ENCODE measurements at regions not wholly inside any gene's neighbourhood (a gene's known extent, or its start where the extent isn't known, plus 50 kb on each side); places are given as distances from the start of the nearest gene placed in this dataset.

DNA sequence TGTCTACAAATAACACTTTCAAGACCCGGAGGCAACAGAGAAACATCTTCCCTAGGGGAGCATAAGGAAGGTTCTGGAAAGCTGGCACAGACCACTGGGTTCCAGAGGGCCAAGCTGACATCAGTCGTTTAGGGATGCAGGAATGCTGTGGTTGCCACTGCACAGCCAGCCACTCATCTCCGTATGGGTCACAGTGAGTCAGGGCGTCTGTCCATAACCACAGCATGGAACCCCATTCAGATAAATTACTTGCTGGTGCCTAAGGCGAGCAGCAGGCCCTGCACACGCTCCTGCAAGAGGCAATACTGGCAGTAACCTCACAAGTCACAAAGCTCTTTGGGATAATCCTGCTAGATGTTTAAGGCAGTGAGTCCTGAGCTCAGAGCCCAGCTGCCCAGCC lies 140.9 kb upstream of the UBL3 start:
- no peak for DNase-seq

GRCh38 chr13:29987340-29987739 lies 136.9 kb upstream of the UBL3 start:
- no peak for DNase-seq

- no peak for DNase-seq
These were observed 129.9 kb upstream of the UBL3 start for GRCh38 chr13:29980339-29980738.

GRCh38 chr13:29978211-29978610 lies 127.8 kb upstream of the UBL3 start:
- DNase-seq: no peak

GRCh38 chr13:29977476-29978120 lies 127.2 kb upstream of the UBL3 start:
- DNase-seq: no peak

GRCh38 chr13:29976535-29976934 lies 126.1 kb upstream of the UBL3 start:
- no peak for DNase-seq

- no peak for DNase-seq
These were observed 124.9 kb upstream of the UBL3 start for GRCh38 chr13:29975283-29975682.

DNA sequence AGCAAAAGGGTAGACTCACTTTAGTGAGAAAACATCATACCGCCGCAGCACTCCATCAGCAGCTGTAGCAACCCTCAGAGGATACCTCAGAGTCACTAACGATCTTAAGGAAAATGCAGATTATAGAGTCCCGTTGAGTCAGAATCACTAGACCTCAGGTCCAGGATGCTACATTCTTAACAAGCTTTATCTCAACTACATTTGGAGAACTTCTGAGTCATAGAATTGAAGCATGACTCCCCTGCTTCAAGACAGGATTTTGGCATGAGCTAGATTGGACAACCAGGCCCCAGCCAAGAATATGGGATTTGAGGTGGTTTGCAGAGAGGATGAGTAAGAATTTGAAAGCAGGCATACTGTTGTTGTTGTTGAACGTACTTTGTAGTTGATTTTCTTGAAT lies 118.9 kb upstream of the UBL3 start:
- DNase-seq: no peak

DNA sequence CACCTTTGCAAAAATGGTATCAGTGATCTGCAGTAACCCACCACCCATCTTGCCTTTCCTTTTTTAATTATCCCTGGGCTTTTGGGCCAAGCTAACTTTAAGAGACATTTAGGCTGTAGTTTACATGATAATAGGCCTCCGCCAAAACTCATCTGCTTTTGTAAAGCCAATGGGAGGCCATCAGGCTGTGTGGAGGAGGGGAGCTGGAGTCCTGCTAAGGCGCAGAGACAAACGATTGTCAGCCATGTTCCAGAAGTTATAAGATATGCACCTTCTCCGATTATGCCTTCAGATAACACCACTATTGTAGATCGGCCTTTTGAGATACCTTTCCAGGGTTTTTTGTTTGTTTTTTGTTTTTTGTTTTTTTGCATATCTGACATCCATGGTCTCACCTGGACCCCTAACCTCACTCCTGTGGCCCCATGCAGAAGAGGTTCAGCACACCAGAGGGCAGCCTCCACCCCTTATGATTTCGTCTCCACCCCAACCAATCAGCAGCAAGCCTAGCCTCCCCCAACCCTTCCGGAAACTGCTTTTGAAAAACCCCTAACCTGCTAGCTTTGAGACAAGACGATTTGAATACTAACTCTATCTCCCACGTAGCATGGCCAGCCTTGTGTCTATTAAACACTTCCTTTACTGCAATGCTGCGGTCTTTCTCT lies 113.9 kb upstream of the UBL3 start:
- DNase-seq: no peak

DNA sequence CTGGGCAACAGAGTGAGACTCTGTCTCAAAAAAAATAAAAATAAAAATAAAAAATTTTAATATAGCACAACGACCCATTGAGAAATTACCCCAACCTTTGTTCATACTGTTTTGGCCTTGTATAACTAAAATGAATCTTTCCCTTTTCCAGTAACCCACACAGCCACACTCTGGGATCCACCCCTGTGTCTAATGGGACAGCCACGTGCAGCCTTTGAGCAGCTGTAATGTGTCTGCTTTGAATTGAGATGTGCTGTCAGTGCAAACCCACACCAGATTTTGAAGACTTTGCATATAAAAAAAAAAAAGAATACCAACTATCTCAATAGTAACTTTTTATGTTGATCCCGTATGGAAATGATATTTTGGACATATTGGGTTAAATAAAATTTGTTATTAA lies 112.7 kb upstream of the UBL3 start:
- no peak for DNase-seq

GRCh38 chr13:29961036-29961670 lies 110.7 kb upstream of the UBL3 start:
- DNase-seq: no peak

- no peak for DNase-seq
These were observed 109.2 kb upstream of the UBL3 start for GRCh38 chr13:29959603-29960002.

- no peak for DNase-seq
These were observed 108.7 kb upstream of the UBL3 start for GRCh38 chr13:29959086-29959485.

GRCh38 chr13:29958476-29958875 lies 108.1 kb upstream of the UBL3 start:
- DNase-seq: no peak

- no peak for DNase-seq
These were observed 106.9 kb upstream of the UBL3 start for GRCh38 chr13:29957320-29957719.

DNA sequence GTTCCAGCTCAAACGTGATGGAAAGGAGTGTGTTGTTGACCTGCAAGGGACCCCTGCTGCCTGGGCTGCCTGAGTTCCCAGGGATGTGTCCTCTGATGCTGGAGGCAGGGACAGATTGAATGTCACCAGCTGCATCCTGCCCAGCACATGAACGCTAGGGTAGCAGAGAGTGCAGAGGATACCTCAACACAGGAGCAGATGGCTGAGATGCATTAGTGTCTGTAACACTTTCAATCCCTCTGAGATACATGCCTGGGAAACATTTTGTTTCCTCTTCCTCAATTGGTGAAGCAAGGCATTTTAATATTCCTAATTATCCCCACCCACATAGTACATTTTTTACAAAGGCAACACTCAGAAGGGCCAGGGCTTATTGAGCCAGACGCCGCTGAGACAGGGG lies 106.4 kb upstream of the UBL3 start:
- no peak for DNase-seq

DNA sequence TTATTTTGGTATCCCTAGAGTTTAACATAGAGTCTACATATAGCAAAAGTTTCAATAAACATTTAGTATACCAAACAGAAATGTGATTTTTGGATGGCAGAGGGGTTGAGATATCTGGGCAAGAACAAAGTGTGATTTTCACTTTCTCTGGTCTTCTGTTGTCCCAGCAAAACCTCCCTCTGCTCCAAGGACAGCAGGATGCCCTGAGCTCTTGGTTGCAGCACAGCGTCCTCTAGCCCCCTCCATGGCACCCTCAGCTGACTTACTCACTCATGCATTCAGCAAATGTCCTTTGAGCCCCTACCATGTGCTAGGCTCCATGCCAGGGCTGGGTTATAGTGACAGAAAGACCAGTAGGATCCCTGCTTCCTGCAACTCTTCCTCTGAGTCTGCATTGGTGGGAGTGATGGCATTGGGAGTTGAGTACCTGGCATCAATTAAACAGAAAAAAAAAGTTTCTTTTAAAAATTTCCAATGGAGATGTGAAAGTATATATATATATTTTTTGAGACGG lies 104.8 kb upstream of the UBL3 start:
- DNase-seq: no peak

DNA sequence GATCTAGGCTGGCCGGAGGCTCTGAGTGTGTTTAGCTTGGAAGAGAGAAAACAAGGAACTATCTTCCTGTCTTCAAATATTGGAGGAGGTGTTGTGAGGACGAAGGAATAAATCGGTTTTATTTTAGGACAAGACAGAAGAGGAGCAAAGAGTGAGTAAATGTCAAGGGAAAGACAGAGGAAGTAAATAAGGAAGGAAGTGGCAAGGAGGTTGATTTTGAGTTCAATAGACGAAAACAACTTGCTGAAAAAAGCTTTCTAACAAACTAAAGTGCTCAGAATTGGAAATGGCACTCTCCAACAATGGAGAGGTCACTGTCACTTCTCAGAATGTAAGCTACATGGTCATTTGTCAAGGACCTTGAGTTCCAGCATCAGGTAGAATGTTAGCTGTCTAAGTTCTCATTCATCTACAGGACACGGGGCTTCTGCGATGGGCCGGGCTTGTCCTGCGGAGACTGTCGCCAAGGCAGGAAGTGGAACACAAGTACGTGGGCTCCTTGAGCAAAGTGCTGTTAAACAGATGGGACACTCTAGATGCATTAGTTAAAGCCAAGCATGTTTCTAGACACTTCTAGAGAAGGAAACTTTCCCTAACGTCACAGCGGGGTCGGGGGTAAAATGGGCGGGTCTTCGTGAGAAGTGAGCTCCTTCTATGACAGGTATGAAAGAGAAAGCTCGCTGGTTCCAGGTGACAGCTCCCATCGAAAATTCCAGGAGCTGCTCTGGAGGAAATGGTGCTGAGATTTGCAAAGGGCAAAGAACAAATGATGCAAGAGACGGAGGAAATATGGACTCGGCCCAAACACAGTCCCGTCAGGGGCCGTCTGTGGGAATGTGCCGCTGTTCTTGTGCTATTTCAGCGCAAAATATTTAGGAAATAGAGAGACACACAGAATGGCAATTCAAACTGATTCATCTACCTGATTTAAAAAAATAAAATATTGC lies 103.9 kb upstream of the UBL3 start:
- peak; percentile 19 to 22 for DNase-seq

GRCh38 chr13:29953542-29953941 lies 103.1 kb upstream of the UBL3 start:
- no peak for DNase-seq

DNA sequence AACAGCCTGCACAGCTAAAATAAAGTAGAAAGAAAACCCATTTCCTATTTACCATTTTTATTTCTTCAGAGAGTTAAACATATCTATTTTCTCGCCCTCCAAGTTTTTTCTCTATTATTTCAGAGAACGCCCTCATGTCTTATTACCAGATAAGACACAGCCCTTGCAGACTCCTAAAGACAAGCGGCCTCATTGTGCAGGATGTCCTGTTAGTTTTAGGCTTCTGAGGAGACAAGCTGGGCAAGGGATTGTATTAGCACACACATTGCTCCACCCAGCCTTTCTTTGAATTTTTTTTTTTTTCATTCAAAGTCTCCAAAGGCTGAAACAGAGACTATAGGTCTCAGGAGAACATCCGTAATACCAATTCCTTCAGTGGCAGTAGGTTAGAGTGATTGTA lies 101.8 kb upstream of the UBL3 start:
- DNase-seq: no peak

GRCh38 chr13:29948791-29949190 lies 98.4 kb upstream of the UBL3 start:
- no peak for DNase-seq

DNA sequence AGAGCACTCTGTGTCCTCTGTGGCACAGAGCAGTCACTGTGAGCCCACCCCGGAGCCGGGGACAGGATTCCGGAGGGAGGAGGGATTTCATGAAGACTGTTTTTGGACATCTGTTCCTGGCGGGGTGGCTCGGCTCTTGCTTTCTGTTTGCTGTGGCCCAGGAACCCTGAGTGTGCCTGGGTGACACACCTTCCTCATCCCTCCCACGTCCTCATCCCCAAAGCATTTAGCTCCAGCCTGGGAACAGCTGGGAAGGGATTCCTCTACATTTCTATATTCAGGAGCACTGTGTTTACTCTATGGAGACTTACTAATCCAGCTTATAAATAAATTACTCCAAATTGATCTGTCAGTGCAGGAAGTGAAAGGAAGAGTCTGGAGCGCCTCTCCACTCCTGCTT lies 97.8 kb upstream of the UBL3 start:
- DNase-seq: no peak

DNA sequence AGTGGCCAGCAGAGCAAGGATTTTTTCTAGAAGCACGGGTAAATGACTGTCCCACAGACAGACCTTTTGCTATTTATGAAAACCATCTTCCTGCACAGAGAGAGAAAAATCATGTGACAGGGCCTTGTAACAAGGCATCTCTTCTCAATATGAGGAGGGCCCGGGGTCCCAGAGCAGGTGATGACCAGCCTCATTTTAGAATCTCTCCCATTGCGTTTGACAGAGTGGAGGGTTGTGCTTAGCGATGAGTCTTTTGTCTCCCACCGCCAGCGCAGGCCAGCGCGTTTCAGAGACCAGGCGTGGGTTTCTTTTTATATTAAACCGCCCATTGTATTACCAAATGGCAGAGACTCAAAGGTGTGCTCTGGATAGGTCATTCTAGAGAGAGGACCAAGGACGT lies 97.4 kb upstream of the UBL3 start:
- DNase-seq: no peak
